Ishikawa (cell line): ENCODE measurements at regions not wholly inside any gene's neighbourhood (a gene's known extent, or its start where the extent isn't known, plus 50 kb on each side); places are given as distances from the start of the nearest gene placed in this dataset.

ENCODE experiments used
- CEBPB ChIP-seq: IDR thresholded peaks from 2 replicates; pipeline ENCODE4 v1.6.1; 2012
- EGR1 ChIP-seq: IDR thresholded peaks from 2 replicates; pipeline ENCODE4 v1.6.1; 2012
- EP300 ChIP-seq: IDR thresholded peaks from 2 replicates; pipeline ENCODE4 v1.6.1; 2012; ENCODE audit warnings: borderline replicate concordance
- RAD21 ChIP-seq: IDR thresholded peaks from 2 replicates; pipeline ENCODE4 v1.6.1; 2012; ENCODE audit warnings: low read depth
- REST ChIP-seq: IDR thresholded peaks from 2 replicates; pipeline ENCODE4 v1.6.1; 2012; ENCODE audit warnings: low read depth, mild to moderate bottlenecking
- USF1 ChIP-seq: IDR thresholded peaks from 2 replicates; pipeline ENCODE4 v1.6.1; 2012
- YY1 ChIP-seq: IDR thresholded peaks from 2 replicates; pipeline ENCODE4 v1.6.1; 2012; ENCODE audit warnings: low read depth
- ZBTB7A ChIP-seq: IDR thresholded peaks from 2 replicates; pipeline ENCODE4 v1.6.1; 2012; ENCODE audit warnings: low read depth
- TF ChIP-seq, protein P1 (sequence below): IDR thresholded peaks from 2 replicates; pipeline ENCODE4 v1.6.1; 2012

- TF ChIP-seq USF1 (no peak), EGR1 (no peak), YY1 (no peak), REST (no peak), CEBPB (no peak), ZBTB7A (no peak), RAD21 (no peak), EP300 (no peak)
- TF ChIP-seq, protein P1, sequence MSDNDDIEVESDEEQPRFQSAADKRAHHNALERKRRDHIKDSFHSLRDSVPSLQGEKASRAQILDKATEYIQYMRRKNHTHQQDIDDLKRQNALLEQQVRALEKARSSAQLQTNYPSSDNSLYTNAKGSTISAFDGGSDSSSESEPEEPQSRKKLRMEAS: no peak
These were observed 388.6 kb downstream of the ACTL7B start for GRCh38 chr9:108467161-108467560.
